ENCODE measurements at regions not wholly inside any gene's neighbourhood (a gene's known extent, or its start where the extent isn't known, plus 50 kb on each side); places are given as distances from the start of the nearest gene placed in this dataset.
"Not testable (repeated sequence)": the region's sequence is repeated elsewhere in the genome, so short reads cannot be mapped to it uniquely, and the experiment has no call there.

- DNase-seq: not testable (repeated sequence)
Observed at GRCh38 chr9:41606961-41607547, 417.9 kb upstream of the ZNG1F start.

- DNase-seq: not testable (repeated sequence)
Observed at GRCh38 chr9:41565572-41565971, 376.5 kb upstream of the ZNG1F start.

Data from Kasumi-1 (cell line).